HL-60 (cell line): ENCODE measurements at regions not wholly inside any gene's neighbourhood (a gene's known extent, or its start where the extent isn't known, plus 50 kb on each side); places are given as distances from the start of the nearest gene placed in this dataset.

Experiments
- DNase-seq, 2 experiments: peaks; one replicate each; pipeline ENCODE4 v3.0.0-alpha.2; 2010 to 2020; ENCODE audit warnings: low read depth in 1 of 2, low spot score in 1 of 2
- H3K27ac ChIP-seq: fragments of 250-450 bp; sonication (Bioruptor Pico); replicated peaks from 2 replicates; pipeline ENCODE4 v1.5.1; 2020; ENCODE audit warnings: mild to moderate bottlenecking, moderate library complexity
- H3K27me3 ChIP-seq: fragments of 250-450 bp; sonication (Bioruptor Pico); 2 replicates; pipeline ENCODE4 v1.5.1; 2021; ENCODE audit warnings: mild to moderate bottlenecking, moderate library complexity; ENCODE audit not compliant: insufficient read depth, poor library complexity, severe bottlenecking
- H3K4me3 ChIP-seq: replicated peaks from 2 replicates; pipeline ENCODE4 v1.5.1; 2011; ENCODE audit warnings: mild to moderate bottlenecking, control low read depth, low read length; ENCODE audit not compliant: insufficient read depth
- CTCF ChIP-seq: IDR thresholded peaks from one replicate; pipeline ENCODE4 v1.5.1; 2011; ENCODE audit warnings: low read length, control low read depth, inconsistent platforms; ENCODE audit not compliant: insufficient read depth
- GABPA ChIP-seq: IDR thresholded peaks from 2 replicates; pipeline ENCODE4 v1.6.1; 2012; ENCODE audit warnings: low read depth
- POLR2AphosphoS5 ChIP-seq: IDR thresholded peaks from 2 replicates; pipeline ENCODE4 v1.6.1; 2012; ENCODE audit warnings: low read depth
- REST ChIP-seq: IDR thresholded peaks from 2 replicates; pipeline ENCODE4 v1.6.1; 2012; ENCODE audit warnings: low read depth; ENCODE audit not compliant: insufficient replicate concordance
- SPI1 ChIP-seq: IDR thresholded peaks from 2 replicates; pipeline ENCODE4 v1.6.1; 2012; ENCODE audit warnings: low read depth, mild to moderate bottlenecking, borderline replicate concordance

DNA sequence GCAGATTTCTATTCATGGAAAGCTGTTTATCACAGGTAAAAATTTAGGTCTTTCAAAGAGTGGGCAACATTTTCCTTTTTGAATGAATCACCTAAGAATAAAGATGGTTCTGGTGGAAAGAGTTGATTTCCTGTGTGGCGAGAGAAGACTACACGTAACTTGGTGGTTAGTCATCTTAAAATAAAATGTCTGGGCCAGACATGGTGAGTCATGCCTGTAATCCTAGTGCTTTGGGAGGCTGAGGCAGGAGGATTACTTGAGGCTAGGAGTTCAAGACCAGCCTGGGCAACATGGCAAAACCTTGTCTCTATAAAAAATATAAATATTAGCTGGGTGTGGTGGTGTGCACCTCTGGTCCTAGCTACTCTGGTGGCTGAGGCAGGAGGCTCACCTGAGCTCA is 65.7 kb downstream of the DISP1 start:
- Histone ChIP-seq H3K27me3 (no peaks in the 10 kb centered on the region), H3K4me3 (no peak overlapping the region), H3K27ac (no peak overlapping the region)
- TF ChIP-seq SPI1 (no peak), REST (no peak), GABPA (no peak), POLR2AphosphoS5 (no peak)
- no peak for DNase-seq

GRCh38 chr1:222886194-222886854 is 71.5 kb downstream of the DISP1 start:
- DNase-seq: no peak
- no peaks in the 10 kb centered on the region for H3K27me3 ChIP-seq
- no peak overlapping the region for H3K4me3 ChIP-seq
- no peak for TF ChIP-seq POLR2AphosphoS5
- no peak for TF ChIP-seq GABPA
- TF ChIP-seq REST: no peak
- no peak for TF ChIP-seq SPI1
- no peak for TF ChIP-seq CTCF
- no peak overlapping the region for H3K27ac ChIP-seq

DNA sequence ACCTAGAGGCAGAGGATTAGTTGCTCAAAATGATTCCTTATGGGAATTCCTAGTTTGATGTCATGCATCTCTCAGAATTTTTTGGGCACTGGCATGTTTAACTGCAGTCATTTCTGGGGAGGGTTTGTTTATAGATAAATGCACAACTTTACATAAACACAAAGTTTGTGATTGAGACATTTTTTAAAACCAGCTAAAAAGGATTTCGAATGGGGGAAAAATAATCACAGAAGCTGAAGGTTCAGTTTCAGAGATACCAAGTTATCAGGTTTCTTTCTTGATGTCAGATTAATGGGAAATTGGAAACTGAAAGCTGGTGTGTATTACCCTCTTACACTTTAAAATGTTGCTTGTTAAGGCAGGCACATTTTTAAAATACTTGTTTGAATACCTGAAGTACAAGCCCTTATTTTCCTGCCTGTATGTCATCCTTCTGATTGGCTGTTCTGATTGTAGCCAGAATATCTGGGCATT is 72.1 kb downstream of the DISP1 start:
- H3K27ac ChIP-seq: no peak overlapping the region
- no peak for DNase-seq
- TF ChIP-seq POLR2AphosphoS5 (no peak), REST (no peak), SPI1 (no peak), GABPA (no peak), CTCF (no peak)
- H3K27me3 ChIP-seq: no peaks in the 10 kb centered on the region
- H3K4me3 ChIP-seq: no peak overlapping the region
